Activated CD8-positive, alpha-beta memory T cell treated with anti-CD3 and anti-CD28 coated beads for 1 hour (primary cell): ENCODE measurements at regions not wholly inside any gene's neighbourhood (a gene's known extent, or its start where the extent isn't known, plus 50 kb on each side); places are given as distances from the start of the nearest gene placed in this dataset.

Source experiments
- DNase-seq, 2 donors: peaks; one replicate each; pipeline ENCODE4 v3.0.0-alpha.2; 2020; ENCODE audit warnings: low read depth in 1 of 2; ENCODE audit errors: extremely low read depth in 1 of 2

DNA sequence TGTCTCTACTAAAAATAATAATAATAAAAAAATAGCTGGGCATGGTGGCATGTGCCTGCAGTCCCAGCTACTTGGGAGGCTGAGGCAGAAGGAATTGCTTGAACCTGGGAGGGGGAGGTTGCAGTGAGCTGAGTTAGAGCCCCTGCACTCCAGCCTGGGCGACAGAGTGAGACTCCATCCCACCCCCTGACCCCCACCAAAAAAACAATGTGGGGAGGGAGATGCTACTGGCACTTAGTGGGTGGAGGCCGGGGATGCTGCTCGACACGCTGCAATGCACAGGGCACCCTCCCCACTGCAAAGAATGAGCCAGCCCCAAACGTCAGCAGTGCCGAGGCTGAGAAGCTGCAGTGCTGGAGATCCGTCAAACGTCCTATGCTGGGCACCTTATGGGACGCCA, 77.5 kb upstream of the MAP1LC3B2 start:
- no peak for DNase-seq

DNA sequence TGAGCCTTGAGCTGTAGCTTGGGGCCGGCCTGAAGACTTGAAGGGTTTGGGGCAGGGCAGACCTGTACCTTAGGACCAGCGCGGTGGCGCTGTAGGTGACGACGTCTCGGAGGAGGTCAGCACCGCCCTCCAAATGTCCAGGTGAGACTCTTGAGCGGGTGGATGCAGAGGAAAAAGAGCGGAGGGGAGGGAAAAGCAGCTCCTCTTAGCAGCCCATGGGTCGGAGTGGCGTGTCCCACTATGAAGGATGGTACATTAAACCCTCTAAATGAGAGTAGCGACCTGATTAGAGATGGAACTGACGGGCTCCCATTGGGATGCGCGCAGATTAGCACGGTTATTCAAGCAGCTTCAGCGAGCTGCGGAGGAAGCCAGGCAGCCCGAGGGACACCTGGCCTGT, 77.0 kb upstream of the MAP1LC3B2 start:
- DNase-seq = no peak

- DNase-seq = no peak
Measured at GRCh38 chr12:116482859-116483258, 76.3 kb upstream of the MAP1LC3B2 start.

GRCh38 chr12:116483959-116484750, 75.0 kb upstream of the MAP1LC3B2 start:
- DNase-seq = no peak

- no peak for DNase-seq
Measured at GRCh38 chr12:116484807-116485206, 74.4 kb upstream of the MAP1LC3B2 start.

DNA sequence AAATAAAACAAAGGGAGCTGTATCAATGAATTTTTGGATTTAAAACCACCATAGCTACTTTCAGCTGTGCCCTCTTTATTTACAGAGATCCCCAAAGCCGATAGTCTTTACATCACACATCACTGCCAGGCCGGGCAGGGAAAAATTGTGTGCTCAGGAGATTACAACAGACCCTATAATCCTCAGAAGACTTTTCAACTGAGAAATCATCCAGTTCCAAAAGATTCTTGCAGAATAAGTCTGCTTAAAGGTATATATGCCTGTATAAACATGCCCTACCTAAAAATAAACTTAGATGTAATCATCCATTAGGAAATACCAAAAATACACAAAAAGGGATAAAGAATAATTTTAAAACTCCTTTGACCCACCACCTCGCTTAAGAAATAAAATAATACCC, 70.1 kb upstream of the MAP1LC3B2 start:
- DNase-seq = no peak

DNA sequence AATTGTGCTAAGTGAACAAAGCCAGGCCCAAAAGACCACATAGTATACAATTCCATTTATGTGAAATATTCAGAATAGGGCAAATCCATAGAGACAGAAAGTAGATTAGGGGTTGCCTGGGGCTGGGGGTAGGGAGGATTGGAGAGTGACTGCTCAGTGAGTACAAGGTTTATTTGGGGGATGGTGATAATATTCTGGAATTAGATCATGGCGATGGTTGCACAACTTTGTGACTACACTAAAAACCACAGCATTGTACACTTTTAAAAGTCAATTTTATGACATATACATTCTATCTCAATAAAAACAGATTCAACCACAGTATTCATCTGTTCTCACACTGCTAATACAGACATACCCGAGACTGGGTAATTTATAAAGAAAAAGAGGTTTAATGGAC, 68.7 kb upstream of the MAP1LC3B2 start:
- DNase-seq = no peak

DNA sequence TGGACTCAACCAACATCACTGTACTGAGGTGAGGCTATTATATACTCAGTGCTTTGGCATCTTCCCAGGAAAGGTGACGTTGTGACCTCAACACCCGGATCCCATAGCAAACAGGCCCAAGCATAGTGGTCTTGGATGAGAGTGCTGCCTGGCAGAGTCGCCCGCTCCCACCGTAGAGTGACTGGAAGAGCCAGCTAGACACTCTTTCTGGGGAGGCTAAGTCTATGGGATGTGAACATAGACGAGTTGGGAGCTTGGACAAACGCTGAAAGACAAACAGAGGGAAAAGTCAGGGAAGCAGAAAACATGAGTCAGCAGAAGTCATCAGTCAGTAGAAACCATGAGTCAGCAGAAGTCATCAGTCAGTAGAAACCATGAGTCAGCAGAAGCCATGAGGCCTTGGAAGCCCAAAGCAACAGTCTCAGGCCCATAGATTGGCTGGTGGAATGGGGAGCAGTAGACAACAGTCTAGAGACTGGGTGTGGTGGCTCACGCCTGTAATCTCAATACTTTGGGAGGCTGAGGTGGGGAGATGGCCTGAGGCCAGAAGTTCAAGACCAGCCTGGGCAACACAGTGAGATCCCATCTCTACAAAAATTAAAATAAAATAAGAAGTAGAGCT, 66.4 kb upstream of the MAP1LC3B2 start:
- DNase-seq = no peak

GRCh38 chr12:116495260-116495659, 63.9 kb upstream of the MAP1LC3B2 start:
- DNase-seq = no peak

GRCh38 chr12:116497051-116497591, 62.1 kb upstream of the MAP1LC3B2 start:
- DNase-seq = no peak

GRCh38 chr12:116498471-116498870, 60.7 kb upstream of the MAP1LC3B2 start:
- no peak for DNase-seq

DNA sequence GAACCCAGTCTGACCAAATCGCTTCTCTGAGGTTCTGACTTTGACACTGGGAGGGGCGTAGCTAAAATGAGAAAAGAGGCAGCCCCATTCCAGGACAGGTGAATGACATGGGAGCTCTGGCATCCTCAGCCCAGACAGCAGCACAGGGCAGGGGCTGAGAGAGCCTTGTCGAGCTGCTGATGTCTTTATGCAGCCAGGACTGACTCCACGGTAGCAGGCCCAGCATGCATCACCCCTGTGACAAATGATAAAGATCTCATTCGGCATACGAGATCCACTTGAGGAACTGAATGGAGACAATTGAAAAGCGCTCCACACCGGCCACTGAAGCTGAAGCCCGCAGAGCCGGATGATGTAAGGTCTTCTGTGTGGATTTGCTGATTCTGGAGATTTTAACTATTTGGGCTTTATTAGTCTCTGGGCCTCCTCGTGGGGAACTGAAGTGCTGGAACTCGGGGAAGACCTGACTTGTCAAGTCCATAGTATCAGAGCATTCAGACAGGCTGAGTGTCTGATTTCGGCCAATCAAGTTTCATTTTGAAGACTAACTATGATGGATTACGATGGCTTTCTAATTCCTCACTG, 56.9 kb upstream of the MAP1LC3B2 start:
- DNase-seq = no peak

GRCh38 chr12:116502989-116503496, 56.1 kb upstream of the MAP1LC3B2 start:
- DNase-seq = no peak

DNA sequence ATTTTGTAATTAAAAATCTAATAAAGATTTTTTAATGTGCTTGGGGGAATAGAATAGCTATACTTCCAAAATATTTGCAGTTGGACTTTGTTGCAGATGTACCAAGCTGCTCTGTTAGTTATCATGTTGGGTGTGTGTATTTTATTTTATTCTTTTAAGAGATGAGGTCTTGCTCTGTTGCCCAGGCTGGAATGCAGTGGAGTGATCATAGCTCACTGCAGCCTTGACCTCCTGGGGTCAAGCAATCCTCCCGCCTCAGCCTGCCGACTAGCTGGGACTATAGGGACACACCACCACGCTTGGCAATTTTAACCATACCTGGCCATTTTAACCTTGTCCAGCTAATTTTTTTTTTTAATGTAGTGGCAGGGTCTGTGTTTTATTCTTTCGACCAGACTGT, 54.7 kb upstream of the MAP1LC3B2 start:
- no peak for DNase-seq

DNA sequence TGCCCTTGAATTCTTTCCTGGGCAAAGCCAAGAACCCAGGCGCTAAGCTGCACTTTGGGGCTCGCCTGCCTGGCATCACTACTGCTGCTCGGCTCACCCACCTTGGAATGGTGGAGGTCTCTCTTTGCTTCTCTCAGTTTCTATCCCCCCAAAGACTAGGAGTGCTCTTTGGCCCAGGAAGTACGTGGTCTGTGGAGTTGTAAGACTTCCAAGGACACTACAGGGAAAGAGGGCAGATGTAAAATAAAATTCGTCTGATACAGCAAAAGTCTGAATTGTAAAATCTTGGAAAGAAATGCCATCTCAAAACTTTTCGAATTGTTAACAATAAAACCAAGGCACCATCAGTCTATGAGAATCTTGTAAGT, 52.5 kb upstream of the MAP1LC3B2 start:
- no peak for DNase-seq

DNA sequence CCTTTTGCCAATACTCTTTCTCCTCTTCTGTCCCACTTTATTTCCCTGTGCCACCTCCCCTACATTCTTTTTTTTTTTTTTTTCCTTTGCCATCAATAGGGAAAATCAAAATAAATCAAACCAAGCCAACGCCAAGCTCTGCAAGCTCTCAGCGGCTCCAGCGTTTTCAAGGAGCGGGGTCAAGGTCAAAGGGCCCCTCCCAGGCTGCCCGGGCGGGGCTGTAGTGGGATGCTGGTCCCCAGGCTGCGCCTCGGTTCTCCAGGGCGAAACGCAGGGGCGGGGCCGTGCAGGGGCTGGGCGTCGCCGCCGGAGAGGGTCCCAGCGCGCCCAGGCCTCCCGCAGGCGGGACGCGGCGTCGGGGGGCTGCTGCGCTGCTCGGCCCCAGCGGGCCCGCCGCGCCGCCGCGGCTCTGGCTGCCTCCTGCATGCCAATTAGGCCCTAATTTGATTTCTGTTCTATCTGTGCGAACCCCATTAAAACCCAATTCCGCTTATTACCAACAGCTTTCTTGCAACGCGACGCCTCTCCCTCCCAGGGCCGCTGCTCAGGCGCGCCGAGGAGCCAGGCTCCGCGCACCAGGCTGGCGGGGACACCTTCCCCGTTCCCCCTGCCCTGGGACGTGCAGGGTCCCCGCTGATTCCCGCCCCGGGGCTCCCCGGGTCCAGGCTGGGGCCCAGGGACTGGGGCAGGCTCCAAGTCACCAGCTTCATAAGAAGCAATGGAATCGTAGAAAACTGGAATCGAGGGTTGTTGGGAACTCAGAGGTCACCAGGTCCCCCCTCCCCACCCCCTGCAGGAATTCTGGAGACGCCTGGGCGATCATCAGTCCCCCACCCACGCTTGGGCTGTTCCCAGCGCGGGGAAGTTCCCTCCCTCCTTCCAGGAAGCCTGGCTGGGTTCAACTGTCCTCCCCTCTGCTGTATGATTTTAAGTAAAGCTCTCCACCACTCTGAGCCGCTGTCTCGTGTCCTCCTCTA, 50.7 kb upstream of the MAP1LC3B2 start:
- peak in 1 of 2 donors; percentile 5 for DNase-seq
